ENCODE measurements at regions not wholly inside any gene's neighbourhood (a gene's known extent, or its start where the extent isn't known, plus 50 kb on each side); places are given as distances from the start of the nearest gene placed in this dataset.

- no peak for DNase-seq
- H3K9me3 ChIP-seq: no peaks in the 10 kb centered on the region
- TF ChIP-seq POLR2A (IDR thresholded peaks at IDR 0.05): no peak
- H3K4me3 ChIP-seq: no peak overlapping the region
- H3K36me3 ChIP-seq: no peaks in the 10 kb centered on the region
- intact Hi-C loops (cut with DNase I; ENCODE audit: low total_unique reads): no loop called here
- H3K27me3 ChIP-seq: no peaks in the 10 kb centered on the region
- 14 to 26% (median 23%) methylated on average over 1 of the region's 1 CpG for WGBS, 5 donors
- H3K4me1 ChIP-seq: peaks cover 0 to 12% (median 4%) of the 10 kb centered on the region in 4 donors
- no peak overlapping the region for H3K27ac ChIP-seq
Observed at GRCh38 chr6:82072121-82072521, 175.4 kb downstream of the IBTK start.

- Histone ChIP-seq H3K9me3 (no peaks in the 10 kb centered on the region), H3K27me3 (no peaks in the 10 kb centered on the region), H3K4me3 (no peak overlapping the region), H3K4me1 (peaks cover 0 to 4% (median 0%) of the 10 kb centered on the region in 4 donors), H3K27ac (no peak overlapping the region), H3K36me3 (no peaks in the 10 kb centered on the region)
- no peak for DNase-seq
- intact Hi-C loops (cut with DNase I; ENCODE audit: low total_unique reads): no loop called here
- WGBS, 5 donors: 44 to 48% (median 45%) methylated on average over 2 of the region's 2 CpGs
- TF ChIP-seq POLR2AphosphoS5 (IDR thresholded peaks at IDR 0.05) (no peak), POLR2A (IDR thresholded peaks at IDR 0.05) (no peak), CTCF (IDR thresholded peaks at IDR 0.05) (no peak), EP300 (IDR thresholded peaks at IDR 0.05) (no peak)
Observed at GRCh38 chr6:82068721-82069120, 178.8 kb downstream of the IBTK start.

- WGBS, 5 donors: 53 to 68% (median 63%) methylated on average over 4 of the region's 4 CpGs
- intact Hi-C loops (cut with DNase I; ENCODE audit: low total_unique reads): no loop called here
Observed at GRCh38 chr6:82066991-82067411, 180.5 kb downstream of the IBTK start.

GRCh38 chr6:82066196-82066595 lies 181.3 kb downstream of the IBTK start:
- Histone ChIP-seq H3K9me3 (no peaks in the 10 kb centered on the region), H3K27me3 (no peaks in the 10 kb centered on the region), H3K4me3 (no peak overlapping the region), H3K27ac (no peak overlapping the region), H3K4me1 (no peaks in the 10 kb centered on the region), H3K36me3 (no peaks in the 10 kb centered on the region)
- TF ChIP-seq CTCF (IDR thresholded peaks at IDR 0.05): no peak
- no peak for TF ChIP-seq POLR2AphosphoS5 (IDR thresholded peaks at IDR 0.05)
- no peak for TF ChIP-seq EP300 (IDR thresholded peaks at IDR 0.05)
- TF ChIP-seq POLR2A (IDR thresholded peaks at IDR 0.05): no peak
- intact Hi-C loops (cut with DNase I; ENCODE audit: low total_unique reads): no loop called here
- DNase-seq: no peak

More at GRCh38 chr6:82066991-82067411, 180.5 kb downstream of the IBTK start:
- Histone ChIP-seq H3K27ac (no peak overlapping the region), H3K9me3 (no peaks in the 10 kb centered on the region), H3K27me3 (no peaks in the 10 kb centered on the region), H3K36me3 (no peaks in the 10 kb centered on the region), H3K4me1 (peaks cover 0 to 1% (median 0%) of the 10 kb centered on the region in 4 donors), H3K4me3 (no peak overlapping the region)
- DNase-seq: peak in 1 of 2 donors; percentile 6
- TF ChIP-seq POLR2AphosphoS5 (IDR thresholded peaks at IDR 0.05): no peak
- no peak for TF ChIP-seq POLR2A (IDR thresholded peaks at IDR 0.05)
- no peak for TF ChIP-seq EP300 (IDR thresholded peaks at IDR 0.05)
- no peak for TF ChIP-seq CTCF (IDR thresholded peaks at IDR 0.05)

GRCh38 chr6:82063574-82063973 lies 184.0 kb downstream of the IBTK start:
- no peak overlapping the region for H3K27ac ChIP-seq
- intact Hi-C loops (cut with DNase I; ENCODE audit: low total_unique reads): no loop called here
- H3K4me1 ChIP-seq: no peaks in the 10 kb centered on the region
- no peaks in the 10 kb centered on the region for H3K27me3 ChIP-seq
- H3K4me3 ChIP-seq: no peak overlapping the region
- TF ChIP-seq EP300 (IDR thresholded peaks at IDR 0.05) (no peak), CTCF (IDR thresholded peaks at IDR 0.05) (no peak), POLR2AphosphoS5 (IDR thresholded peaks at IDR 0.05) (no peak), POLR2A (IDR thresholded peaks at IDR 0.05) (no peak)
- no peak for DNase-seq
- no peaks in the 10 kb centered on the region for H3K36me3 ChIP-seq
- WGBS, 5 donors: 89 to 98% (median 96%) methylated on average over 3 of the region's 3 CpGs
- H3K9me3 ChIP-seq: no peaks in the 10 kb centered on the region
